ENCODE measurements at regions not wholly inside any gene's neighbourhood (a gene's known extent, or its start where the extent isn't known, plus 50 kb on each side); places are given as distances from the start of the nearest gene placed in this dataset.

DNA sequence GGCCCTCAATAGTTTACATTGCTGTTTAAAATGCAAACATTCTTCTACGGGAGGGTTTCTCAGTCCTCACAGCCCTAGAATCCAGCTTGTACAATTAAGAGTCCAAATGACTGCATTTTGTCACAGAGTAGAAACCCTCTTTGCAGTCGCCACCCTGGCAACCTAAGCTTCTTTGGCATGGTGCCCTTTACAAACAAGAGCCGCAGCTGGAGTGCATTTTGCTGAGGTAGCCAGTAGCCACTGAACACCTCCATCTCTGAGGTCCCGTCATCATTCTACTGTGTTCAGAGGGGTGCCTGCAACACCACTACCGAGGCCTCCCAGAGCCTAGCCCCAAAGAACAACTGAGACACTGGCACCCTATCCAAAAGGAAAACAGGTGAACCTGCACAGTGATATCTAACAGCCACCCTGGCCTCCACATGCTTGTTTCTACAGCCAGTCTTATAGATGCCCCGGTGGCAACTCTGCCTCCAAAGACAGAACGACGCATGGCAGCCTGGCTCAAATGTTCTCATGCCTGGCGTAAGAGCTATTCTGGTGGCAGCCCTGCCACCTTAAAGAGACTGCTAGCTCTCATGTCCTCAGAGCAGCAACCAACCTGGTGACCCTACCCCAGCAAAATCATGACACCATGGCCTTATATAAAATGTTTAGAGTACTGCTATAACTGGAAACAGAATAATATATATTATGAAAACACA is 801.9 kb downstream of the TECRL start:
- H3K9ac ChIP-seq, result no peak overlapping the region
- no peak overlapping the region for H3K4me2 ChIP-seq
- no peak overlapping the region for H3K27ac ChIP-seq (ENCODE audit: low read depth in 2 of 2, low read length in 1 of 2)
- H3K9me3 ChIP-seq, result no peaks in the 10 kb centered on the region; the same call in 1 of the 2 replicates
- no peak overlapping the region for H2AFZ ChIP-seq (ENCODE audit: low read depth)
- no peaks in the 10 kb centered on the region for H3K27me3 ChIP-seq (ENCODE audit: insufficient read depth)
- H3K79me2 ChIP-seq (ENCODE audit: insufficient read depth), result no peaks in the 10 kb centered on the region
- H4K20me1 ChIP-seq (ENCODE audit: insufficient read depth), result no peaks in the 10 kb centered on the region
- H3K36me3 ChIP-seq (replicated peaks in 1 of 2; ENCODE audit: control insufficient read depth in 1 of 2, insufficient read depth in 2 of 2, low read length in 1 of 2), result no peaks in the 10 kb centered on the region
- ChIA-PET POLR2A (no interaction called here), CTCF (no interaction called here)
- no peaks in the 10 kb centered on the region for H3K9me2 ChIP-seq
- no peak for DNase-seq
- WGBS (ENCODE audit: low lambda C conversion rate), result 27% methylated on average over 9 of the region's 9 CpGs
- H3K4me3 ChIP-seq (ENCODE audit: low read depth in 2 of 2, low read length in 1 of 2), result no peak overlapping the region
- no peak for TF ChIP-seq SMC3 (IDR thresholded peaks at IDR 0.05; ENCODE audit: low read depth, low read length)
- TF ChIP-seq MXI1 (IDR thresholded peaks at IDR 0.05; ENCODE audit: low read depth, low read length), result no peak
- TF ChIP-seq POLR2AphosphoS5 (IDR thresholded peaks at IDR 0.05; ENCODE audit: low read depth, low read length), result no peak
- no peak for TF ChIP-seq EP300 (IDR thresholded peaks at IDR 0.05; ENCODE audit: borderline replicate concordance in 1 of 2, low read depth in 1 of 2, low read length in 1 of 2)
- no peak for TF ChIP-seq MEF2A (IDR thresholded peaks at IDR 0.05; ENCODE audit: borderline replicate concordance, low read depth)
- TF ChIP-seq RFX5 (IDR thresholded peaks at IDR 0.05; ENCODE audit: low read length), result no peak
- TF ChIP-seq, protein P1, sequence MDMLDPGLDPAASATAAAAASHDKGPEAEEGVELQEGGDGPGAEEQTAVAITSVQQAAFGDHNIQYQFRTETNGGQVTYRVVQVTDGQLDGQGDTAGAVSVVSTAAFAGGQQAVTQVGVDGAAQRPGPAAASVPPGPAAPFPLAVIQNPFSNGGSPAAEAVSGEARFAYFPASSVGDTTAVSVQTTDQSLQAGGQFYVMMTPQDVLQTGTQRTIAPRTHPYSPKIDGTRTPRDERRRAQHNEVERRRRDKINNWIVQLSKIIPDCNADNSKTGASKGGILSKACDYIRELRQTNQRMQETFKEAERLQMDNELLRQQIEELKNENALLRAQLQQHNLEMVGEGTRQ (IDR thresholded peaks at IDR 0.05; ENCODE audit: borderline replicate concordance, low read depth, low read length), result no peak
- no peak for TF ChIP-seq CHD2 (IDR thresholded peaks at IDR 0.05; ENCODE audit: low read length, partially characterized antibody)
- TF ChIP-seq RXRA (IDR thresholded peaks at IDR 0.05; ENCODE audit: borderline replicate concordance, low read depth), result no peak
- TF ChIP-seq NFIC (IDR thresholded peaks at IDR 0.05; ENCODE audit: borderline replicate concordance), result no peak
- no peak for TF ChIP-seq YY1 (IDR thresholded peaks at IDR 0.05; ENCODE audit: low read depth)
- H3K4me1 ChIP-seq (ENCODE audit: control insufficient read depth in 1 of 2, insufficient read depth in 2 of 2, low read depth in 1 of 2, low read length in 1 of 2), result no peaks in the 10 kb centered on the region; a peak in 1 of 4 replicates
- no peaks in the 10 kb centered on the region for H3F3A ChIP-seq (replicated peaks; ENCODE audit: insufficient read depth)

DNA sequence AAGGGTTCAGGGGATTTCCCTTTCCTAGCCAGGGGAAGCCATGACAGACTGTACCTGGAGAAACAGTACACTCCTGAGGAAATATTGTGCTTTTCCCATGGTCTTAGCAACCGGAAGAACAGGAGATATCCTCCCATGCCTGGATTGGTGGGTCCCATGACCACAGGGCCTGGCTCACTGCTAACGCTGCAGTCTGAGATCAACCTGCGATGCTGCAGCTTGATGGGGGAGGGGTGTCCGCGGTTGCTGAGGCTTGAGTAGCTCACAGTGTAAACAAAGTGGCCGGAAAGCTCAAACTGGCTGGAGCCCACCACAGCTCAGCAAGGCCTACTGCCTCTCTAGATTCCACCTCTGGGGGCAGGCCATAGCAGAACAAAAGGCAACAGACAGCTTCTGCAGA is 819.5 kb downstream of the TECRL start:
- ChIA-PET POLR2A (no interaction called here), CTCF (no interaction called here)
- DNase-seq, result no peak

More for the DNA sequence above, 819.5 kb downstream of the TECRL start:
- Histone ChIP-seq H4K20me1 (ENCODE audit: insufficient read depth) (no peaks in the 10 kb centered on the region), H3K9ac (no peak overlapping the region), H3K9me3 (no peaks in the 10 kb centered on the region), H3K27me3 (ENCODE audit: insufficient read depth) (no peaks in the 10 kb centered on the region), H2AFZ (ENCODE audit: low read depth) (no peak overlapping the region), H3K36me3 (replicated peaks in 1 of 2; ENCODE audit: control insufficient read depth in 1 of 2, insufficient read depth in 2 of 2, low read length in 1 of 2) (no peaks in the 10 kb centered on the region), H3F3A (replicated peaks; ENCODE audit: insufficient read depth) (no peaks in the 10 kb centered on the region), H3K27ac (ENCODE audit: low read depth in 2 of 2, low read length in 1 of 2) (no peak overlapping the region), H3K79me2 (ENCODE audit: insufficient read depth) (no peaks in the 10 kb centered on the region), H3K9me2 (no peaks in the 10 kb centered on the region), H3K4me2 (no peak overlapping the region), H3K4me1 (ENCODE audit: control insufficient read depth in 1 of 2, insufficient read depth in 2 of 2, low read depth in 1 of 2, low read length in 1 of 2) (no peaks in the 10 kb centered on the region), H3K4me3 (ENCODE audit: low read depth in 2 of 2, low read length in 1 of 2) (no peak overlapping the region)
- TF ChIP-seq, protein P2, sequence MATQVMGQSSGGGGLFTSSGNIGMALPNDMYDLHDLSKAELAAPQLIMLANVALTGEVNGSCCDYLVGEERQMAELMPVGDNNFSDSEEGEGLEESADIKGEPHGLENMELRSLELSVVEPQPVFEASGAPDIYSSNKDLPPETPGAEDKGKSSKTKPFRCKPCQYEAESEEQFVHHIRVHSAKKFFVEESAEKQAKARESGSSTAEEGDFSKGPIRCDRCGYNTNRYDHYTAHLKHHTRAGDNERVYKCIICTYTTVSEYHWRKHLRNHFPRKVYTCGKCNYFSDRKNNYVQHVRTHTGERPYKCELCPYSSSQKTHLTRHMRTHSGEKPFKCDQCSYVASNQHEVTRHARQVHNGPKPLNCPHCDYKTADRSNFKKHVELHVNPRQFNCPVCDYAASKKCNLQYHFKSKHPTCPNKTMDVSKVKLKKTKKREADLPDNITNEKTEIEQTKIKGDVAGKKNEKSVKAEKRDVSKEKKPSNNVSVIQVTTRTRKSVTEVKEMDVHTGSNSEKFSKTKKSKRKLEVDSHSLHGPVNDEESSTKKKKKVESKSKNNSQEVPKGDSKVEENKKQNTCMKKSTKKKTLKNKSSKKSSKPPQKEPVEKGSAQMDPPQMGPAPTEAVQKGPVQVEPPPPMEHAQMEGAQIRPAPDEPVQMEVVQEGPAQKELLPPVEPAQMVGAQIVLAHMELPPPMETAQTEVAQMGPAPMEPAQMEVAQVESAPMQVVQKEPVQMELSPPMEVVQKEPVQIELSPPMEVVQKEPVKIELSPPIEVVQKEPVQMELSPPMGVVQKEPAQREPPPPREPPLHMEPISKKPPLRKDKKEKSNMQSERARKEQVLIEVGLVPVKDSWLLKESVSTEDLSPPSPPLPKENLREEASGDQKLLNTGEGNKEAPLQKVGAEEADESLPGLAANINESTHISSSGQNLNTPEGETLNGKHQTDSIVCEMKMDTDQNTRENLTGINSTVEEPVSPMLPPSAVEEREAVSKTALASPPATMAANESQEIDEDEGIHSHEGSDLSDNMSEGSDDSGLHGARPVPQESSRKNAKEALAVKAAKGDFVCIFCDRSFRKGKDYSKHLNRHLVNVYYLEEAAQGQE (IDR thresholded peaks at IDR 0.05; ENCODE audit: low read depth, low read length), result no peak
- TF ChIP-seq, protein P1 (IDR thresholded peaks at IDR 0.05; ENCODE audit: borderline replicate concordance, low read depth, low read length), result no peak
- 0% methylated on average over 1 of the region's 6 CpGs for WGBS (ENCODE audit: low lambda C conversion rate)
